H9 (cell line): ENCODE measurements at regions not wholly inside any gene's neighbourhood (a gene's known extent, or its start where the extent isn't known, plus 50 kb on each side); places are given as distances from the start of the nearest gene placed in this dataset.

ENCODE experiments used
- DNase-seq: peaks from one replicate; pipeline ENCODE4 v3.0.0-alpha.2; 2017
- H2AFZ ChIP-seq: one replicate; pipeline ENCODE4 v1.6.1; 2013; ENCODE audit warnings: mild to moderate bottlenecking, low read length, control low read depth, moderate library complexity
- H2AK5ac ChIP-seq: 2 replicates; pipeline ENCODE4 v1.6.1; 2013; ENCODE audit warnings: low read length, control low read depth, mixed read lengths; ENCODE audit not compliant: insufficient read length
- H2BK120ac ChIP-seq: one replicate; pipeline ENCODE4 v1.6.1; 2013; ENCODE audit warnings: low read depth, mild to moderate bottlenecking, low read length, control low read depth, inconsistent platforms; ENCODE audit not compliant: poor library complexity, severe bottlenecking
- H2BK12ac ChIP-seq: 2 replicates; pipeline ENCODE4 v1.6.1; 2013; ENCODE audit warnings: low read length, control low read depth, mixed read lengths, low read depth; ENCODE audit not compliant: insufficient read length
- H2BK15ac ChIP-seq: 2 replicates; pipeline ENCODE4 v1.6.1; 2013; ENCODE audit warnings: low read depth, low read length, control low read depth
- H2BK20ac ChIP-seq: one replicate; pipeline ENCODE4 v1.6.1; 2013; ENCODE audit warnings: low read depth, mild to moderate bottlenecking, low read length, control low read depth, inconsistent platforms; ENCODE audit not compliant: poor library complexity, severe bottlenecking
- H2BK5ac ChIP-seq: 2 replicates; pipeline ENCODE4 v1.6.1; 2013; ENCODE audit warnings: low read length, control low read depth, mixed read lengths; ENCODE audit not compliant: insufficient read length
- H3K14ac ChIP-seq: 2 replicates; pipeline ENCODE4 v1.6.1; 2013; ENCODE audit warnings: low read length, control low read depth; ENCODE audit not compliant: insufficient read depth
- H3K18ac ChIP-seq: 2 replicates; pipeline ENCODE4 v1.6.1; 2013; ENCODE audit warnings: low read depth, mild to moderate bottlenecking, mixed read lengths, low read length, control low read depth; ENCODE audit not compliant: insufficient read length
- H3K23ac ChIP-seq: 2 replicates; pipeline ENCODE4 v1.6.1; 2013; ENCODE audit warnings: low read length, control low read depth, mixed read lengths, low read depth; ENCODE audit not compliant: insufficient read length
- H3K23me2 ChIP-seq: 2 replicates; pipeline ENCODE4 v1.6.1; 2013; ENCODE audit warnings: low read depth, mild to moderate bottlenecking, mixed read lengths, low read length, control low read depth; ENCODE audit not compliant: insufficient read length, poor library complexity, severe bottlenecking
- H3K27ac ChIP-seq: 2 replicates; pipeline ENCODE4 v1.5.1; 2013; ENCODE audit warnings: low read length, control low read depth, mixed read lengths, low read depth; ENCODE audit not compliant: insufficient read length
- H3K27me3 ChIP-seq: 2 replicates; pipeline ENCODE4 v1.6.1; 2013; ENCODE audit warnings: low read length, control low read depth, inconsistent platforms; ENCODE audit not compliant: insufficient read depth
- H3K4ac ChIP-seq: 2 replicates; pipeline ENCODE4 v1.6.1; 2013; ENCODE audit warnings: low read depth, mild to moderate bottlenecking, control low read depth, inconsistent platforms, low read length, moderate library complexity
- H3K4me1 ChIP-seq: 2 replicates; pipeline ENCODE4 v1.6.1; 2013; ENCODE audit warnings: low read length, control low read depth, inconsistent platforms; ENCODE audit not compliant: insufficient read depth
- H3K4me2 ChIP-seq: 2 replicates; pipeline ENCODE4 v1.6.1; 2013; ENCODE audit warnings: low read length, control low read depth, mixed read lengths; ENCODE audit not compliant: insufficient read length, insufficient read depth
- H3K56ac ChIP-seq: 2 replicates; pipeline ENCODE4 v1.6.1; 2013; ENCODE audit warnings: low read depth, mild to moderate bottlenecking, mixed read lengths, low read length, control low read depth; ENCODE audit not compliant: insufficient read length
- H3K79me1 ChIP-seq: 2 replicates; pipeline ENCODE4 v1.6.1; 2013; ENCODE audit warnings: low read depth, mild to moderate bottlenecking, moderate library complexity, low read length, control low read depth, inconsistent platforms; ENCODE audit not compliant: insufficient read depth, poor library complexity, severe bottlenecking
- H3K79me2 ChIP-seq: 2 replicates; pipeline ENCODE4 v1.6.1; 2013; ENCODE audit warnings: low read length, control low read depth, inconsistent platforms; ENCODE audit not compliant: insufficient read depth
- H3K9ac ChIP-seq: 2 replicates; pipeline ENCODE4 v1.6.1; 2013; ENCODE audit warnings: low read length, control low read depth, mixed read lengths; ENCODE audit not compliant: insufficient read length; ENCODE audit errors: extremely low read depth
- H3K9me3 ChIP-seq: one replicate; pipeline ENCODE4 v1.6.1; 2013; ENCODE audit warnings: low read depth, low read length, inconsistent platforms; ENCODE audit not compliant: control insufficient read depth
- H3T11ph ChIP-seq: one replicate; pipeline ENCODE4 v1.6.1; 2013; ENCODE audit warnings: mild to moderate bottlenecking, low read length, control low read depth, inconsistent platforms
- H4K20me1 ChIP-seq: one replicate; pipeline ENCODE4 v1.6.1; 2013; ENCODE audit not compliant: control insufficient read depth, insufficient read length, insufficient read depth
- H4K5ac ChIP-seq: 2 replicates; pipeline ENCODE4 v1.6.1; 2013; ENCODE audit warnings: low read depth, mild to moderate bottlenecking, mixed read lengths, low read length, control low read depth; ENCODE audit not compliant: insufficient read length
- H4K8ac ChIP-seq: replicated peaks from 2 replicates; pipeline ENCODE4 v1.6.1; 2013; ENCODE audit warnings: low read length, control low read depth, mixed read lengths, low read depth; ENCODE audit not compliant: insufficient read length
- H4K91ac ChIP-seq: 2 replicates; pipeline ENCODE4 v1.6.1; 2013; ENCODE audit warnings: low read depth, mild to moderate bottlenecking, moderate library complexity, mixed read lengths, low read length, control low read depth; ENCODE audit not compliant: insufficient read length
- H3K27ac Mint-ChIP-seq, 3 experiments: 2 replicates in 2 of 3; 3 replicates in 1 of 3; pipeline ENCODE4 v1.8.0; 2020 to 2021; ENCODE audit warnings: mixed read lengths in 3 of 3, mild to moderate bottlenecking in 1 of 3, moderate library complexity in 1 of 3
- H3K27me3 Mint-ChIP-seq: 2 replicates; pipeline ENCODE4 v1.8.0; 2021; ENCODE audit warnings: low read depth, mild to moderate bottlenecking, moderate library complexity, mixed read lengths
- H3K36me3 Mint-ChIP-seq, 3 experiments: 2 replicates in 2 of 3; 3 replicates in 1 of 3; pipeline ENCODE4 v1.8.0; 2020 to 2021; ENCODE audit warnings: low read depth in 3 of 3, mixed read lengths in 3 of 3; ENCODE audit not compliant: insufficient read depth in 1 of 3
- H3K4me1 Mint-ChIP-seq, 2 experiments: 2 replicates each; pipeline ENCODE4 v1.8.0; 2020; ENCODE audit warnings: mixed read lengths in 2 of 2
- H3K4me3 Mint-ChIP-seq, 2 experiments: 2 replicates in 1 of 2; 3 replicates in 1 of 2; pipeline ENCODE4 v1.8.0; 2020 to 2021; ENCODE audit warnings: mild to moderate bottlenecking in 2 of 2, mixed read lengths in 2 of 2, moderate library complexity in 1 of 2
- H3K9me3 Mint-ChIP-seq, 2 experiments: 2 replicates in 1 of 2; 3 replicates in 1 of 2; pipeline ENCODE4 v1.8.0; 2020; ENCODE audit warnings: mild to moderate bottlenecking in 2 of 2, mixed read lengths in 2 of 2, moderate library complexity in 1 of 2
- WGBS: extraction: QIAGEN DNeasy Blood & Tissue Kit; methylation state at CpG from one replicate; pipeline ENCODE4 v1.1.7; 2013; ENCODE audit warnings: missing lambda C conversion rate, low lambda C conversion rate, mixed read lengths; ENCODE audit not compliant: insufficient read length; ENCODE audit errors: extremely low coverage; 5-methylcytosine and 5-hydroxymethylcytosine counted together
- TF ChIP-seq, protein P1 (sequence below): fragments of 200-600 bp; sonication (generic); conservative IDR thresholded peaks from 3 replicates; pipeline ENCODE4 v1.8.0; 2021; ENCODE audit warnings: antibody characterized with exemption, mild to moderate bottlenecking

DNA sequence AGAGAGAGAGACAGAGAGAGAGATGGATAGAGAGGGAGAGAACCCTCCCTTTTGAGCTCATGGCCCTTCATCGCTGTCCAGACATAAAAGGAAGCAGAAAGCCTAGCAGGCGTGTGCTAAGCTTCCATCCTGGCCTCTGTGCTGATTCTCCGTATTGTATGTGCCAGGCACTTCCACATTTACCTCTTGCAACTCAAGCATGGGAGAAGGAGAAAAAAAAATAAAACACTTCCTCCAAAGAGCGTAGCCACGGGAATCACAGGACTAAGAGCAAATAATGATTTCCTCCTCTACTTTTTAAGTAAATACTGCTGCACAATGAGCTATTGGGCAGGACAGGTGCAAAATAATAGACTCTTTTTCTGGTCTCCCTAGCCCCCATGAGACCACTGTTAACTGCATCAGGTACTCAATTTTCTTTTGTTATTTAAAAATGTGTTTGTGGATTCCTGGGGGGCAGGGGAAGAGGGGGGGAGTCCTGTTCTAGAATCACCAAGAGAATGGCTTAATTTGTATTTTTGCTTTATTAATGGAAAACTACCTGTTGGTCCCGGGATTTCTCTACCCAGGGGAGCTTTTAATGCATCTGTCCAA, 154.3 kb downstream of the NXPE2 start:
- no peak overlapping the region for H2BK5ac ChIP-seq
- no peak overlapping the region for H3T11ph ChIP-seq
- H4K91ac ChIP-seq, result no peak overlapping the region
- H3K9me3 ChIP-seq, result no peaks in the 10 kb centered on the region
- no peak overlapping the region for H3K18ac ChIP-seq
- H2BK20ac ChIP-seq, result no peak overlapping the region
- no peak overlapping the region for H3K9ac ChIP-seq
- TF ChIP-seq, protein P1, sequence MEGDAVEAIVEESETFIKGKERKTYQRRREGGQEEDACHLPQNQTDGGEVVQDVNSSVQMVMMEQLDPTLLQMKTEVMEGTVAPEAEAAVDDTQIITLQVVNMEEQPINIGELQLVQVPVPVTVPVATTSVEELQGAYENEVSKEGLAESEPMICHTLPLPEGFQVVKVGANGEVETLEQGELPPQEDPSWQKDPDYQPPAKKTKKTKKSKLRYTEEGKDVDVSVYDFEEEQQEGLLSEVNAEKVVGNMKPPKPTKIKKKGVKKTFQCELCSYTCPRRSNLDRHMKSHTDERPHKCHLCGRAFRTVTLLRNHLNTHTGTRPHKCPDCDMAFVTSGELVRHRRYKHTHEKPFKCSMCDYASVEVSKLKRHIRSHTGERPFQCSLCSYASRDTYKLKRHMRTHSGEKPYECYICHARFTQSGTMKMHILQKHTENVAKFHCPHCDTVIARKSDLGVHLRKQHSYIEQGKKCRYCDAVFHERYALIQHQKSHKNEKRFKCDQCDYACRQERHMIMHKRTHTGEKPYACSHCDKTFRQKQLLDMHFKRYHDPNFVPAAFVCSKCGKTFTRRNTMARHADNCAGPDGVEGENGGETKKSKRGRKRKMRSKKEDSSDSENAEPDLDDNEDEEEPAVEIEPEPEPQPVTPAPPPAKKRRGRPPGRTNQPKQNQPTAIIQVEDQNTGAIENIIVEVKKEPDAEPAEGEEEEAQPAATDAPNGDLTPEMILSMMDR, result no peak
- no peak overlapping the region for H2BK15ac ChIP-seq
- Mint-ChIP-seq H3K4me3 (peak overlapping the region in 1 of 2 experiments; percentile 47; a peak in 1 of 5 replicates), H3K27me3 (peaks cover 19% of the 10 kb centered on the region), H3K4me1 (no peaks in the 10 kb centered on the region; a peak in 1 of 4 replicates), H3K36me3 (no peaks in the 10 kb centered on the region), H3K27ac (0 out of 7 replicates have a peak overlapping the region, but pooled peaks of 1 of the 3 experiments have one; percentile 11), H3K9me3 (no peaks in the 10 kb centered on the region; a peak in 1 of 5 replicates)
- no peak overlapping the region for H3K56ac ChIP-seq
- no peak overlapping the region for H2BK12ac ChIP-seq
- H3K14ac ChIP-seq, result no peak overlapping the region
- H4K5ac ChIP-seq, result no peak overlapping the region
- H4K20me1 ChIP-seq, result no peaks in the 10 kb centered on the region
- no peaks in the 10 kb centered on the region for H3K79me1 ChIP-seq
- peaks cover 10% of the 10 kb centered on the region; the same call in 1 of the 2 replicates for H3K4me1 ChIP-seq
- H2BK120ac ChIP-seq, result no peak overlapping the region
- H3K4ac ChIP-seq, result no peak overlapping the region
- WGBS, result no CpG with 5 or more reads among the region's 6 CpGs
- no peak overlapping the region for H3K27ac ChIP-seq
- H2AFZ ChIP-seq, result no peak overlapping the region
- DNase-seq, result no peak
- peak overlapping the region; percentile 29 for H3K4me2 ChIP-seq
- no peak overlapping the region for H2AK5ac ChIP-seq
- H3K23me2 ChIP-seq, result no peaks in the 10 kb centered on the region
- peaks cover 5% of the 10 kb centered on the region; the same call in 1 of the 2 replicates for H3K27me3 ChIP-seq
- H3K23ac ChIP-seq, result no peak overlapping the region
- no peak overlapping the region for H4K8ac ChIP-seq
- H3K79me2 ChIP-seq, result no peaks in the 10 kb centered on the region
